NCI-H2171 treated with DMSO at 0.1 percent for 48 hours (cell line): ENCODE measurements at regions not wholly inside any gene's neighbourhood (a gene's known extent, or its start where the extent isn't known, plus 50 kb on each side); places are given as distances from the start of the nearest gene placed in this dataset.

Source experiments
- DNase-seq: peaks from one replicate; lab custom pipeline; 2025; lab: John Stamatoyannopoulos, UW

GRCh38 chr22:49547751-49548239, 279.9 kb downstream of the BRD1 start:
- DNase-seq: no peak

GRCh38 chr22:49546811-49547585, 280.7 kb downstream of the BRD1 start:
- DNase-seq: no peak

- DNase-seq: no peak
Measured at GRCh38 chr22:49545606-49546005, 282.1 kb downstream of the BRD1 start.

- DNase-seq: no peak
Measured at GRCh38 chr22:49544286-49544685, 283.4 kb downstream of the BRD1 start.

- DNase-seq: no peak
Measured at GRCh38 chr22:49543876-49544275, 283.8 kb downstream of the BRD1 start.

GRCh38 chr22:49541693-49542230, 285.9 kb downstream of the BRD1 start:
- no peak for DNase-seq

GRCh38 chr22:49540913-49541692, 286.6 kb downstream of the BRD1 start:
- DNase-seq: no peak

GRCh38 chr22:49540084-49540912, 287.4 kb downstream of the BRD1 start:
- no peak for DNase-seq

- no peak for DNase-seq
Measured at GRCh38 chr22:49538006-49538405, 289.7 kb downstream of the BRD1 start.

GRCh38 chr22:49536571-49537131, 291.0 kb downstream of the BRD1 start:
- DNase-seq: no peak

GRCh38 chr22:49535527-49536125, 292.0 kb downstream of the BRD1 start:
- DNase-seq: no peak

- DNase-seq: no peak
Measured at GRCh38 chr22:49535126-49535525, 292.5 kb downstream of the BRD1 start.

- no peak for DNase-seq
Measured at GRCh38 chr22:49534386-49534785, 293.3 kb downstream of the BRD1 start.

- no peak for DNase-seq
Measured at GRCh38 chr22:49533886-49534285, 293.8 kb downstream of the BRD1 start.

- peak; percentile 39 for DNase-seq
Measured at GRCh38 chr22:49532869-49533802, 294.5 kb downstream of the BRD1 start.

GRCh38 chr22:49531368-49531791, 296.3 kb downstream of the BRD1 start:
- DNase-seq: peak; percentile 16

GRCh38 chr22:49530671-49531367, 296.9 kb downstream of the BRD1 start:
- DNase-seq: no peak

- DNase-seq: no peak
Measured at GRCh38 chr22:49528420-49528720, 299.3 kb downstream of the BRD1 start.

- DNase-seq: no peak
Measured at GRCh38 chr22:49527611-49528419, 299.9 kb downstream of the BRD1 start.
